ENCODE measurements at regions not wholly inside any gene's neighbourhood (a gene's known extent, or its start where the extent isn't known, plus 50 kb on each side); places are given as distances from the start of the nearest gene placed in this dataset.

DNA sequence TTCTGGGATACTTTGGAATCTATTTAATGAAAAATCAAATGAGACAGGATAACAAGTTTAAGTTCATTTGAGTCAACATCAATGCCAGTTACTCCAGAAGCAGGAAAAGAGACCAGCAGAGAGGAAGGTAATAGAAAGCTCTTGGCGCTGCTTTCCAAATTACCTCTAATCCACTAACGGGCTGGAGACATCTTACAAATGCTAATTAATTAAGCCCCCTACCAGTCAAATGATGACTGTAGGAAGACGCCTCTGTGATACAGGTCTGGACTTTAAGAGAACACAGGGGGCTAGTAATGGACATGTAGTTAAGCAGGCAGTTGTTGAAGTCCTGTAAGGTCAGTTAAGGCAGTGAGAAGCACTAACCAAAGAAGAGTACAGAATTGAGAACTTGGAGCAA lies 65.3 kb upstream of the HTR4 start (continued):
- TF ChIP-seq ZNF317 (CRISPR knock-in tag; IDR thresholded peaks at IDR 0.05; ENCODE audit: borderline replicate concordance, low read depth) = no peak

DNA sequence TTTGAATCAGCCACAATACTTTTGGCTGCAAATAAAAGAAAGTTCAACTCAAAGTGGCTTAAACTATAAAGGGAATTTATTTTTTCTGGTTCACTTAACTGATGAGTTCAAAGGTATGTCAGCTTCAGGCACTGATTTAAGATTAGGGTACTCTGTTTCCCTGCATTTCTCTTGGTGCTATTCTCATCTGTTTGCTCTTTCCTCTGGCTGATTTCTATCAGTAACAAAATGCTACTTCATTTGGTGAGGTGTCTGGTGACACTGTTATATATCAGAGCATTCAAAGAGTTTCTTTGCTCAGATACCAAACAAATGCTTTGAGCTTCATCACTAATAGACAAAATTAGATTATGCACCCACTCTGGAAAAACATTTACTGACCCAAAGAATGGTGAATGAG lies 65.9 kb upstream of the HTR4 start:
- H3K27ac Mint-ChIP-seq = no peak overlapping the region
- no peaks in the 10 kb centered on the region for H3K36me3 Mint-ChIP-seq
- no peak for DNase-seq (ENCODE audit: low spot score)
- TF ChIP-seq NFATC4 (CRISPR knock-in tag; IDR thresholded peaks at IDR 0.05) (no peak), ZNF263 (CRISPR knock-in tag; IDR thresholded peaks at IDR 0.05; ENCODE audit: low read depth) (no peak), ZNF396 (CRISPR knock-in tag; IDR thresholded peaks at IDR 0.05; ENCODE audit: borderline replicate concordance) (no peak), TEAD4 (CRISPR knock-in tag; IDR thresholded peaks at IDR 0.05) (no peak), NR2C2 (CRISPR knock-in tag; IDR thresholded peaks at IDR 0.05) (no peak)
- TF ChIP-seq, protein P1, sequence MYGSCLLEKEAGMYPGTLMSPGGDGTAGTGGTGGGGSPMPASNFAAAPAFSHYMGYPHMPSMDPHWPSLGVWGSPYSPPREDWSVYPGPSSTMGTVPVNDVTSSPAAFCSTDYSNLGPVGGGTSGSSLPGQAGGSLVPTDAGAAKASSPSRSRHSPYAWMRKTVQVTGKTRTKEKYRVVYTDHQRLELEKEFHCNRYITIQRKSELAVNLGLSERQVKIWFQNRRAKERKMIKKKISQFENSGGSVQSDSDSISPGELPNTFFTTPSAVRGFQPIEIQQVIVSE (CRISPR knock-in tag; IDR thresholded peaks at IDR 0.05; ENCODE audit: borderline replicate concordance) = no peak
- TF ChIP-seq, protein P2, sequence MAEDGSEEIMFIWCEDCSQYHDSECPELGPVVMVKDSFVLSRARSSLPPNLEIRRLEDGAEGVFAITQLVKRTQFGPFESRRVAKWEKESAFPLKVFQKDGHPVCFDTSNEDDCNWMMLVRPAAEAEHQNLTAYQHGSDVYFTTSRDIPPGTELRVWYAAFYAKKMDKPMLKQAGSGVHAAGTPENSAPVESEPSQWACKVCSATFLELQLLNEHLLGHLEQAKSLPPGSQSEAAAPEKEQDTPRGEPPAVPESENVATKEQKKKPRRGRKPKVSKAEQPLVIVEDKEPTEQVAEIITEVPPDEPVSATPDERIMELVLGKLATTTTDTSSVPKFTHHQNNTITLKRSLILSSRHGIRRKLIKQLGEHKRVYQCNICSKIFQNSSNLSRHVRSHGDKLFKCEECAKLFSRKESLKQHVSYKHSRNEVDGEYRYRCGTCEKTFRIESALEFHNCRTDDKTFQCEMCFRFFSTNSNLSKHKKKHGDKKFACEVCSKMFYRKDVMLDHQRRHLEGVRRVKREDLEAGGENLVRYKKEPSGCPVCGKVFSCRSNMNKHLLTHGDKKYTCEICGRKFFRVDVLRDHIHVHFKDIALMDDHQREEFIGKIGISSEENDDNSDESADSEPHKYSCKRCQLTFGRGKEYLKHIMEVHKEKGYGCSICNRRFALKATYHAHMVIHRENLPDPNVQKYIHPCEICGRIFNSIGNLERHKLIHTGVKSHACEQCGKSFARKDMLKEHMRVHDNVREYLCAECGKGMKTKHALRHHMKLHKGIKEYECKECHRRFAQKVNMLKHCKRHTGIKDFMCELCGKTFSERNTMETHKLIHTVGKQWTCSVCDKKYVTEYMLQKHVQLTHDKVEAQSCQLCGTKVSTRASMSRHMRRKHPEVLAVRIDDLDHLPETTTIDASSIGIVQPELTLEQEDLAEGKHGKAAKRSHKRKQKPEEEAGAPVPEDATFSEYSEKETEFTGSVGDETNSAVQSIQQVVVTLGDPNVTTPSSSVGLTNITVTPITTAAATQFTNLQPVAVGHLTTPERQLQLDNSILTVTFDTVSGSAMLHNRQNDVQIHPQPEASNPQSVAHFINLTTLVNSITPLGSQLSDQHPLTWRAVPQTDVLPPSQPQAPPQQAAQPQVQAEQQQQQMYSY (CRISPR knock-in tag; IDR thresholded peaks at IDR 0.05) = no peak
- TF ChIP-seq, protein P3, sequence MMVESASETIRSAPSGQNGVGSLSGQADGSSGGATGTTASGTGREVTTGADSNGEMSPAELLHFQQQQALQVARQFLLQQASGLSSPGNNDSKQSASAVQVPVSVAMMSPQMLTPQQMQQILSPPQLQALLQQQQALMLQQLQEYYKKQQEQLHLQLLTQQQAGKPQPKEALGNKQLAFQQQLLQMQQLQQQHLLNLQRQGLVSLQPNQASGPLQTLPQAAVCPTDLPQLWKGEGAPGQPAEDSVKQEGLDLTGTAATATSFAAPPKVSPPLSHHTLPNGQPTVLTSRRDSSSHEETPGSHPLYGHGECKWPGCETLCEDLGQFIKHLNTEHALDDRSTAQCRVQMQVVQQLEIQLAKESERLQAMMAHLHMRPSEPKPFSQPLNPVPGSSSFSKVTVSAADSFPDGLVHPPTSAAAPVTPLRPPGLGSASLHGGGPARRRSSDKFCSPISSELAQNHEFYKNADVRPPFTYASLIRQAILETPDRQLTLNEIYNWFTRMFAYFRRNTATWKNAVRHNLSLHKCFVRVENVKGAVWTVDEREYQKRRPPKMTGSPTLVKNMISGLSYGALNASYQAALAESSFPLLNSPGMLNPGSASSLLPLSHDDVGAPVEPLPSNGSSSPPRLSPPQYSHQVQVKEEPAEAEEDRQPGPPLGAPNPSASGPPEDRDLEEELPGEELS (CRISPR knock-in tag; IDR thresholded peaks at IDR 0.05) = no peak
- peaks cover 22% of the 10 kb centered on the region for H3K27me3 Mint-ChIP-seq (ENCODE audit: low read depth)
- peaks cover 28% of the 10 kb centered on the region for H3K4me1 Mint-ChIP-seq
- H3K9me3 Mint-ChIP-seq = no peaks in the 10 kb centered on the region
- no peak overlapping the region for H3K4me3 Mint-ChIP-seq
- no peak; the same call in none of the 2 replicates for ATAC-seq
- ChIA-PET CTCF (interaction anchor here (1.6 to 3.2 kb wide), 2 partner anchors 10 to 395 kb away, joined by 4 to 26 read pairs; no protein-coding TSS in a partner anchor), POLR2A (no interaction called here)

DNA sequence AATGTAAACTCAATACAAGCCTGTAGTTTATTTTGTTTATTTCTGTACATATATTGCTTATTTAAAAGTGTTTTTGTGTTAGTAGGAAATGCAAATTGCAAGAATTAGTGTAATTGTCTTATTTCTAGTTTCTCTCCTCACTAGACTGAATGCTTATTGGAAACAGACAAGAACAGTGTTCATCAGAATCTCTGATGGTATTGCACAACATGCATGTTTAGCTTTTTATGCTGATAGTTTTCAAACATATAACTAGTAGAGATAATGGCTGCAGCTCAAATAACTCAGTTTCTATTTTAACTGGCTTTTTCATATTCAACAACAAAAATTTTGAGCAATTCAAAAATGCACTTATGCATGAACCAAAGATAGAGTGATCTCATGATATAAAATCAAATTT lies 68.8 kb upstream of the HTR4 start:
- POLR2A ChIA-PET = no interaction called here
- CTCF ChIA-PET = interaction anchor here (1.2 kb wide), 1 partner anchor 8 kb away, joined by 6 read pairs; no protein-coding TSS in a partner anchor
- H3K27ac Mint-ChIP-seq = no peak overlapping the region
- H3K9me3 Mint-ChIP-seq = no peaks in the 10 kb centered on the region
- no peaks in the 10 kb centered on the region for H3K36me3 Mint-ChIP-seq
- no peak overlapping the region for H3K4me3 Mint-ChIP-seq
- peaks cover 20% of the 10 kb centered on the region for H3K4me1 Mint-ChIP-seq
- DNase-seq (ENCODE audit: low spot score) = no peak
- peaks cover 22% of the 10 kb centered on the region for H3K27me3 Mint-ChIP-seq (ENCODE audit: low read depth)
- no peak for ATAC-seq
- no peak for TF ChIP-seq ETV6 (CRISPR knock-in tag; IDR thresholded peaks at IDR 0.05)
- no peak for TF ChIP-seq PRRX2 (CRISPR knock-in tag; IDR thresholded peaks at IDR 0.05)
- no peak for TF ChIP-seq ZNF263 (CRISPR knock-in tag; IDR thresholded peaks at IDR 0.05; ENCODE audit: low read depth)
- TF ChIP-seq, protein P4, sequence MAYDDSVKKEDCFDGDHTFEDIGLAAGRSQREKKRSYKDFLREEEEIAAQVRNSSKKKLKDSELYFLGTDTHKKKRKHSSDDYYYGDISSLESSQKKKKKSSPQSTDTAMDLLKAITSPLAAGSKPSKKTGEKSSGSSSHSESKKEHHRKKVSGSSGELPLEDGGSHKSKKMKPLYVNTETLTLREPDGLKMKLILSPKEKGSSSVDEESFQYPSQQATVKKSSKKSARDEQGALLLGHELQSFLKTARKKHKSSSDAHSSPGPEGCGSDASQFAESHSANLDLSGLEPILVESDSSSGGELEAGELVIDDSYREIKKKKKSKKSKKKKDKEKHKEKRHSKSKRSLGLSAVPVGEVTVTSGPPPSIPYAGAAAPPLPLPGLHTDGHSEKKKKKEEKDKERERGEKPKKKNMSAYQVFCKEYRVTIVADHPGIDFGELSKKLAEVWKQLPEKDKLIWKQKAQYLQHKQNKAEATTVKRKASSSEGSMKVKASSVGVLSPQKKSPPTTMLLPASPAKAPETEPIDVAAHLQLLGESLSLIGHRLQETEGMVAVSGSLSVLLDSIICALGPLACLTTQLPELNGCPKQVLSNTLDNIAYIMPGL (CRISPR knock-in tag; IDR thresholded peaks at IDR 0.05) = no peak
- TF ChIP-seq SP1 (CRISPR knock-in tag; conservative IDR thresholded peaks at IDR 0.05) = no peak
- TF ChIP-seq, protein P5, sequence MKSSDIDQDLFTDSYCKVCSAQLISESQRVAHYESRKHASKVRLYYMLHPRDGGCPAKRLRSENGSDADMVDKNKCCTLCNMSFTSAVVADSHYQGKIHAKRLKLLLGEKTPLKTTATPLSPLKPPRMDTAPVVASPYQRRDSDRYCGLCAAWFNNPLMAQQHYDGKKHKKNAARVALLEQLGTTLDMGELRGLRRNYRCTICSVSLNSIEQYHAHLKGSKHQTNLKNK (CRISPR knock-in tag; IDR thresholded peaks at IDR 0.05) = no peak
- no peak for TF ChIP-seq FOXJ3 (CRISPR knock-in tag; IDR thresholded peaks at IDR 0.05; ENCODE audit: borderline replicate concordance)
- TF ChIP-seq RORB (CRISPR knock-in tag; IDR thresholded peaks at IDR 0.05) = no peak
- TF ChIP-seq, protein P6, sequence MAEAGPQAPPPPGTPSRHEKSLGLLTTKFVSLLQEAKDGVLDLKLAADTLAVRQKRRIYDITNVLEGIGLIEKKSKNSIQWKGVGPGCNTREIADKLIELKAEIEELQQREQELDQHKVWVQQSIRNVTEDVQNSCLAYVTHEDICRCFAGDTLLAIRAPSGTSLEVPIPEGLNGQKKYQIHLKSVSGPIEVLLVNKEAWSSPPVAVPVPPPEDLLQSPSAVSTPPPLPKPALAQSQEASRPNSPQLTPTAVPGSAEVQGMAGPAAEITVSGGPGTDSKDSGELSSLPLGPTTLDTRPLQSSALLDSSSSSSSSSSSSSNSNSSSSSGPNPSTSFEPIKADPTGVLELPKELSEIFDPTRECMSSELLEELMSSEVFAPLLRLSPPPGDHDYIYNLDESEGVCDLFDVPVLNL (CRISPR knock-in tag; IDR thresholded peaks at IDR 0.05; ENCODE audit: borderline replicate concordance, low read depth) = no peak
- TF ChIP-seq NFE2L1 (CRISPR knock-in tag; IDR thresholded peaks at IDR 0.05) = no peak
- TF ChIP-seq NR2C2 (CRISPR knock-in tag; IDR thresholded peaks at IDR 0.05) = no peak
- TF ChIP-seq, protein P2 (CRISPR knock-in tag; IDR thresholded peaks at IDR 0.05) = no peak

All from WTC11 (cell line).